ENCODE measurements at regions not wholly inside any gene's neighbourhood (a gene's known extent, or its start where the extent isn't known, plus 50 kb on each side); places are given as distances from the start of the nearest gene placed in this dataset.

- H3K4me3 ChIP-seq (ENCODE audit: low read depth, low read length) = no peak overlapping the region
- no peak for TF ChIP-seq CTCF (IDR thresholded peaks at IDR 0.05; ENCODE audit: borderline replicate concordance, insufficient read depth, low read depth, low read length)
These were observed 81.5 kb upstream of the PAPPA start for GRCh38 chr9:116072046-116072445.

- H3K4me3 ChIP-seq (ENCODE audit: low read depth, low read length) = no peak overlapping the region
- TF ChIP-seq CTCF (IDR thresholded peaks at IDR 0.05; ENCODE audit: borderline replicate concordance, insufficient read depth, low read depth, low read length) = no peak
These were observed 79.8 kb upstream of the PAPPA start for GRCh38 chr9:116073826-116074225.

GRCh38 chr9:116074658-116075057 lies 78.9 kb upstream of the PAPPA start:
- H3K4me3 ChIP-seq (ENCODE audit: low read depth, low read length) = no peak overlapping the region
- no peak for TF ChIP-seq CTCF (IDR thresholded peaks at IDR 0.05; ENCODE audit: borderline replicate concordance, insufficient read depth, low read depth, low read length)

- no peak for TF ChIP-seq CTCF (IDR thresholded peaks at IDR 0.05; ENCODE audit: borderline replicate concordance, insufficient read depth, low read depth, low read length)
- H3K4me3 ChIP-seq (ENCODE audit: low read depth, low read length) = no peak overlapping the region
These were observed 78.4 kb upstream of the PAPPA start for GRCh38 chr9:116075191-116075590.

- TF ChIP-seq CTCF (IDR thresholded peaks at IDR 0.05; ENCODE audit: borderline replicate concordance, insufficient read depth, low read depth, low read length) = no peak
- H3K4me3 ChIP-seq (ENCODE audit: low read depth, low read length) = no peak overlapping the region
These were observed 75.0 kb upstream of the PAPPA start for GRCh38 chr9:116078640-116079039.

GRCh38 chr9:116080561-116080960 lies 73.0 kb upstream of the PAPPA start:
- H3K4me3 ChIP-seq (ENCODE audit: low read depth, low read length) = no peak overlapping the region
- TF ChIP-seq CTCF (IDR thresholded peaks at IDR 0.05; ENCODE audit: borderline replicate concordance, insufficient read depth, low read depth, low read length) = no peak

GRCh38 chr9:116081435-116082115 lies 72.0 kb upstream of the PAPPA start:
- no peak for TF ChIP-seq CTCF (IDR thresholded peaks at IDR 0.05; ENCODE audit: borderline replicate concordance, insufficient read depth, low read depth, low read length)
- no peak overlapping the region for H3K4me3 ChIP-seq (ENCODE audit: low read depth, low read length)
